OCI-LY1 (cell line): ENCODE measurements at regions not wholly inside any gene's neighbourhood (a gene's known extent, or its start where the extent isn't known, plus 50 kb on each side); places are given as distances from the start of the nearest gene placed in this dataset.

ENCODE experiments used
- H2AFZ ChIP-seq: fragments of 200-600 bp; sonication (generic), shearing (Covaris generic); 2 replicates; pipeline ENCODE4 v1.6.0; 2014; ENCODE audit warnings: antibody characterized with exemption, mild to moderate bottlenecking, low read length
- H3F3A ChIP-seq: fragments of 200-600 bp; sonication (generic), shearing (Covaris generic); 2 replicates; pipeline ENCODE4 v1.6.0; 2014; ENCODE audit warnings: mild to moderate bottlenecking, antibody characterized with exemption, low read length, moderate library complexity; ENCODE audit not compliant: insufficient read depth
- H3K27ac ChIP-seq: fragments of 200-600 bp; sonication (generic); 2 replicates; pipeline ENCODE4 v1.5.1; 2014; ENCODE audit warnings: low read length, mixed run types, mild to moderate bottlenecking, low read depth; ENCODE audit not compliant: poor library complexity, severe bottlenecking
- H3K27me3 ChIP-seq: fragments of 200-600 bp; sonication (generic); 2 replicates; pipeline ENCODE4 v1.6.0; 2014; ENCODE audit warnings: antibody characterized with exemption, mild to moderate bottlenecking, low read length, moderate library complexity; ENCODE audit not compliant: insufficient read depth
- H3K36me3 ChIP-seq: fragments of 200-600 bp; sonication (generic); 2 replicates; pipeline ENCODE4 v1.6.1; 2014; ENCODE audit warnings: mild to moderate bottlenecking, antibody characterized with exemption, low read length, moderate library complexity, mixed read lengths; ENCODE audit not compliant: insufficient read depth
- H3K4me1 ChIP-seq: fragments of 200-600 bp; sonication (generic); 2 replicates; pipeline ENCODE4 v1.5.1; 2014; ENCODE audit warnings: mild to moderate bottlenecking, low read length, moderate library complexity; ENCODE audit not compliant: insufficient read depth, severe bottlenecking
- H3K4me2 ChIP-seq: fragments of 200-600 bp; sonication (generic), shearing (Covaris generic); 2 replicates; pipeline ENCODE4 v1.6.1; 2014; ENCODE audit warnings: low read length
- H3K4me3 ChIP-seq: fragments of 200-600 bp; sonication (generic); 2 replicates; pipeline ENCODE4 v1.5.1; 2014; ENCODE audit warnings: low read length, low read depth, mild to moderate bottlenecking, mixed read lengths; ENCODE audit not compliant: poor library complexity, severe bottlenecking
- H3K79me2 ChIP-seq: fragments of 200-600 bp; shearing (Covaris generic); 2 replicates; pipeline ENCODE4 v1.6.1; 2016; ENCODE audit warnings: mixed run types, low read length, mixed read lengths; ENCODE audit not compliant: insufficient read depth
- H3K9ac ChIP-seq: fragments of 200-600 bp; sonication (generic), shearing (Covaris generic); 2 replicates; pipeline ENCODE4 v1.6.1; 2014; ENCODE audit warnings: mild to moderate bottlenecking, low read length, mixed read lengths
- H3K9me2 ChIP-seq: fragments of 200-600 bp; sonication (generic), shearing (Covaris generic); 2 replicates; pipeline ENCODE4 v1.6.1; 2014; ENCODE audit warnings: low read depth, mild to moderate bottlenecking, low read length, mixed read lengths
- H3K9me3 ChIP-seq: fragments of 200-600 bp; shearing (Covaris generic); 2 replicates; pipeline ENCODE4 v1.6.1; 2014; ENCODE audit warnings: low read length, mixed read lengths
- H4K20me1 ChIP-seq: fragments of 200-600 bp; sonication (generic), shearing (Covaris generic); 2 replicates; pipeline ENCODE4 v1.6.0; 2016; ENCODE audit warnings: mild to moderate bottlenecking, low read length; ENCODE audit not compliant: insufficient read depth
- EZH2 ChIP-seq: fragments of 200-600 bp; sonication (generic), shearing (Covaris generic); IDR thresholded peaks from 2 replicates; pipeline ENCODE4 v1.8.0; 2017; ENCODE audit warnings: borderline replicate concordance, mixed run types, mild to moderate bottlenecking, antibody characterized with exemption, low read length, moderate library complexity, mixed read lengths
- TF ChIP-seq, protein P1 (sequence below): fragments of 200-600 bp; sonication (generic), shearing (Covaris generic); IDR thresholded peaks from 2 replicates; pipeline ENCODE4 v1.5.1; 2017; ENCODE audit warnings: mild to moderate bottlenecking, antibody characterized with exemption, low read length, moderate library complexity, mixed read lengths

DNA sequence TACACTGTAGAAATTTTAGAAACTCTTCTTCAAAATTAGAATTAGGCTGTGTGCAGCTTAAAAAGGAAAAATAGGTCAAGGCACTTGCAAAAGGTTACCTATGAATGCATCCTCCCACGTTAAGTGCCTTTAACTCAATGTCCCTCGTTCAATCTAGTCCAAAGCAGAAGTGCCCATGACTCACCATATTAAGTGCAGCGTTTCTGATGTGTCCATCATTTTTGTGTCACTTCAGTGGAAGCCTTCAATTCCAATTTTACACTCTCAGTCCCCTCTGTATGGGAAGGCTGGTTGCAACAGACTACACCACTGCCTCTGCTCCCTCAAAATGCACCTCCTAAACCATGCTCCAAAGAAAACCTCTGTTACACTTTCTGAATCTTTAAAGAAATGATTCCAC is 53.4 kb downstream of the FOXB1 start:
- no peak overlapping the region for H3K27ac ChIP-seq
- H3K79me2 ChIP-seq: no peaks in the 10 kb centered on the region
- H3K4me2 ChIP-seq: no peak overlapping the region
- H3K9ac ChIP-seq: no peak overlapping the region
- no peak overlapping the region for H2AFZ ChIP-seq
- 0 out of 2 replicates have a peak, but pooled peaks cover 3% of the 10 kb centered on the region for H3K9me3 ChIP-seq
- no peak for TF ChIP-seq EZH2
- TF ChIP-seq, protein P1, sequence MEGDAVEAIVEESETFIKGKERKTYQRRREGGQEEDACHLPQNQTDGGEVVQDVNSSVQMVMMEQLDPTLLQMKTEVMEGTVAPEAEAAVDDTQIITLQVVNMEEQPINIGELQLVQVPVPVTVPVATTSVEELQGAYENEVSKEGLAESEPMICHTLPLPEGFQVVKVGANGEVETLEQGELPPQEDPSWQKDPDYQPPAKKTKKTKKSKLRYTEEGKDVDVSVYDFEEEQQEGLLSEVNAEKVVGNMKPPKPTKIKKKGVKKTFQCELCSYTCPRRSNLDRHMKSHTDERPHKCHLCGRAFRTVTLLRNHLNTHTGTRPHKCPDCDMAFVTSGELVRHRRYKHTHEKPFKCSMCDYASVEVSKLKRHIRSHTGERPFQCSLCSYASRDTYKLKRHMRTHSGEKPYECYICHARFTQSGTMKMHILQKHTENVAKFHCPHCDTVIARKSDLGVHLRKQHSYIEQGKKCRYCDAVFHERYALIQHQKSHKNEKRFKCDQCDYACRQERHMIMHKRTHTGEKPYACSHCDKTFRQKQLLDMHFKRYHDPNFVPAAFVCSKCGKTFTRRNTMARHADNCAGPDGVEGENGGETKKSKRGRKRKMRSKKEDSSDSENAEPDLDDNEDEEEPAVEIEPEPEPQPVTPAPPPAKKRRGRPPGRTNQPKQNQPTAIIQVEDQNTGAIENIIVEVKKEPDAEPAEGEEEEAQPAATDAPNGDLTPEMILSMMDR: no peak
- no peaks in the 10 kb centered on the region for H3K9me2 ChIP-seq
- no peaks in the 10 kb centered on the region for H3K27me3 ChIP-seq
- H3F3A ChIP-seq: no peaks in the 10 kb centered on the region
- H3K36me3 ChIP-seq: no peaks in the 10 kb centered on the region
- no peaks in the 10 kb centered on the region for H4K20me1 ChIP-seq
- no peak overlapping the region for H3K4me3 ChIP-seq
- H3K4me1 ChIP-seq: no peaks in the 10 kb centered on the region

DNA sequence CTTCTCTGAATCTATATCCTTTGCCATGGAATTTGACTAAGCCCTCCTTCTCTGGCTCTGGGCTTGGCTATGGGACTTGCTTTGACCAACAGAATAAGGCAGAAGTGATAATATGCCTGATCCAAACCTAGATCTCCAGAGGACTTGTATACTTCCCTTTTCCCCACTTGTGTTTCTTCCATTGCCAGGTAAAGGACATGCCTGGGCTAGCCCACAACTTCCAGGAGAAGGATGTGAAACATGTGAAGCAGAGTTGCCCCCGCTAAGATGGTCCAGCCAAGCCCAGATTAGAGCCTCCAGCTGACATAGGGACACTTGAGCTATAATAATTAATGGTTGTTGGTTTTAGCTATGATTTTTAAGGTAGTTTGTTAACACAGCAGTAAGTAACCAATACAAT is 55.1 kb downstream of the FOXB1 start:
- no peaks in the 10 kb centered on the region for H3F3A ChIP-seq
- H3K27ac ChIP-seq: no peak overlapping the region
- no peak overlapping the region for H3K4me3 ChIP-seq
- no peak overlapping the region for H3K9ac ChIP-seq
- H3K9me3 ChIP-seq: 0 out of 2 replicates have a peak, but pooled peaks cover 3% of the 10 kb centered on the region
- no peaks in the 10 kb centered on the region for H3K9me2 ChIP-seq
- H4K20me1 ChIP-seq: no peaks in the 10 kb centered on the region
- no peaks in the 10 kb centered on the region for H3K4me1 ChIP-seq
- no peaks in the 10 kb centered on the region for H3K36me3 ChIP-seq
- H3K27me3 ChIP-seq: no peaks in the 10 kb centered on the region
- TF ChIP-seq EZH2: no peak
- TF ChIP-seq, protein P1: no peak
- H3K4me2 ChIP-seq: no peak overlapping the region
- no peak overlapping the region for H2AFZ ChIP-seq
- no peaks in the 10 kb centered on the region for H3K79me2 ChIP-seq

DNA sequence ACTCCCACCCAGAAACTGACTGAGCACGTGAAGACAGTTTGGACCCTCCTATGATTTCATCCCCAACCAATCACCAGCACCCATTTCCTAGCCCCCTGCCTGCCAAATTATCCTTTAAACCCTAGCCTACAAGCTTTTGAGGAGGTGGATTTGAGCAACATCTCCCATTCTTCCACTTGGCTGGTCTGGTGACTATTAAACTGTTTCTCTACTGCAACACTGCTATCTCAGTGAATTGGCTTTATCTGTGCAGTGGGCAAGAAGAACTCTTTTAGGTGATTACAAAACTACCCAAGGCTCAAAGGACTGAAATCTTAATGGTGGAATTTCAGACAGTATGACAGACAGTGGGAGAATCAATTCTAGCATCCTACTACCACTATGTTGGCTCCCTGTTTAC is 57.6 kb downstream of the FOXB1 start:
- H4K20me1 ChIP-seq: no peaks in the 10 kb centered on the region
- no peak overlapping the region for H3K4me2 ChIP-seq
- no peaks in the 10 kb centered on the region for H3K79me2 ChIP-seq
- H3K27me3 ChIP-seq: no peaks in the 10 kb centered on the region
- no peaks in the 10 kb centered on the region for H3F3A ChIP-seq
- H3K4me3 ChIP-seq: no peak overlapping the region
- no peaks in the 10 kb centered on the region for H3K4me1 ChIP-seq
- no peaks in the 10 kb centered on the region for H3K9me2 ChIP-seq
- no peak overlapping the region for H3K27ac ChIP-seq
- H3K9me3 ChIP-seq: 0 out of 2 replicates have a peak, but pooled peaks cover 3% of the 10 kb centered on the region
- TF ChIP-seq, protein P1: no peak
- no peak for TF ChIP-seq EZH2
- no peaks in the 10 kb centered on the region for H3K36me3 ChIP-seq
- no peak overlapping the region for H3K9ac ChIP-seq
- no peak overlapping the region for H2AFZ ChIP-seq
